GM18505 (cell line): ENCODE measurements at regions not wholly inside any gene's neighbourhood (a gene's known extent, or its start where the extent isn't known, plus 50 kb on each side); places are given as distances from the start of the nearest gene placed in this dataset.

Experiments used
- ATAC-seq: cut with Tn5 transposase; IDR thresholded peaks from one replicate; pipeline ENCODE4 v1.9.1; 2021; ENCODE audit not compliant: unreplicated experiment
- POLR2A ChIP-seq: IDR thresholded peaks from 4 replicates; pipeline ENCODE4 v1.6.1; 2011; ENCODE audit warnings: borderline replicate concordance; ENCODE audit not compliant: insufficient read depth, insufficient read length; ENCODE audit errors: extremely low read depth

DNA sequence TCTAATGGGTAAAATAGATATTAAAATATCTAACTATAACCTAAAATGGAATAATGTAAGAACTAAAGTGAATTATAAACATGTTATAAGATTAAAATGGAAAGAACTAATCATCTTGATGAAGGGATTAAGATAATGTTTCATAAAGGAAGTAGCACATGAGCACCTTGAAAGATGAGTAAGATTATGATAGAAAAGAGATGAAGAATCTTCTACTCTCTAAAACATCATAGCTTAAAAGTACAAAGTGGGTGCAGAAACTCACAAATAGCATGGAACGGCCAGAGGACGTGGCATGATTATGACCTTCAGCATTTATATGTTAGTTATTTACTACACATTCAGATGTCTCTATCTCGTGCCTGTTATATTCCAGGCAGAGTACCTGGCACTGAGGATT lies 76.2 kb upstream of the COL5A2 start:
- no peak for ATAC-seq
- no peak for TF ChIP-seq POLR2A

DNA sequence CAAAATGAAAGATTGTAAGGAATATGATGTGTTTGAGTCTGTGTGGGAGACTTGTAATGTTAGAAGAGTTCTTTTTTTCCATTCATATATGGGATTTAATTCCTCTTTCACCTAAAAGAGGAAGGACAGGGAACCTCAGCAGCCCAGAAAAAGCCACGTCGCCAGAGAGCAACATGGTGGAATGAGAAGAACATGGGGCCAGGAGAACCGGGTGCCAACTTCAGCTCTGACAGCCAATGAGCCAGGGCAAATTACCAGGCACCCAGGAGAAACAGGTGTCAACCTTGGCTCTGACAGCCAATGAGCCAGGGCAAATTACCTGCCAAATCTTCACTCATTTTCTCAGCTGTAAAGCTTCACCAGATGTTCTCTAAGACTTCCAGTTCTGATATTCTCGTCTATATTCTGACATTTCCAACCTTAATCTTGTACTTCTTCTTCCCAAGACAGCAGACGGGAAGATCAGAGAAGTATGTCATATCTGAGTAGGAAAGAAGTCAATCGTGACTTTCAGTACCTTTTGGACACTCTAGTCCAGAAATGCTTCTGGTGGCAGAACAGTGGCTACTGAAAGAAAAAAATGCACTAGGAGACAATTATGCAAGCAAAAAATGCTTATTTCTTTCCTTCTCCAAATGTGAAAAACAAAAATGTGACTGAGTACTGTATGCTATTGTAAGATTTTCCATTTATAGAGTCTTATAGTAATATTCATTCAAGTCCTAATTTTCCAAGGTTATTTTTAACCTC lies 79.2 kb upstream of the COL5A2 start:
- TF ChIP-seq POLR2A = no peak
- no peak for ATAC-seq

DNA sequence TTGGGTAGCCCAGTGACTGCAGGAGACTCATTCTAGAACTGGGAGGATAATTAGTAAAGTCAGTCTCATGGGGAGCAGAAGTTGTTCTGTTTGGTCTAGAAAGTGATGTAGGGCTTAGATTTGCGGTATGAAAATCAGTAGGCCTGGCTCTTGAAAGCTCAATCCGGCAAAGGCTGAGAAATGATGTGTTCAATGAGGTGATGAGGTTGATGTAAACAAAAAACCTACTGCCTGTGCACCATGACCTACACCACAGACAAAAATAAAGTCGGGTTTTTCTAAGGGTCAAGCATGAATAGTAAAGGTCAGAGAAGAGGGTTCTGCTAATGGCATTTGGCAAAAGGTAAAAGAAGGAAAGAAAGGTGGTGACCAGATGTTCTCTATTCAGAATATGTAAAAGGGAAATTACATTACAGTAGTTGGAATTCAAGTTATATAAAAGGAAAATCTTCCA lies 80.8 kb upstream of the COL5A2 start:
- no peak for TF ChIP-seq POLR2A
- no peak for ATAC-seq

DNA sequence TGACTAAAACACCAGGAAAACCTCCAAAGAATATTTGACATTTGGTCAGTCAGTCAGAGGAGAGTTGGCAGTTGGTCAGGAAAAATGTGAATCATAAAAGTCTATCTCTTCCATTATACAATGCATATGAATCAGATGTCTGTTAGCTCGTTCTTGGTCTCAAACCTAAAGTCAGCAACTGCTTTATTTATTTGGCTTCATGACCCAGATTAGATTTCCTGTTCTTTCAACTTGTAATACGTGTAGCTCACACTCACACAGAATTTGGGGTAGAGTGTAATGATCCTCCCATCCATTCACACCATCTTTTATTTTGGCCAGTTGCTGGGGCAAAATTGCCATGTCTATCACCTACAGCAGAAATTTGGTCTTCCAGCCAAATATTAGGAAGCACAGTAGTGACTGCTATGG lies 81.9 kb upstream of the COL5A2 start:
- no peak for TF ChIP-seq POLR2A
- ATAC-seq = no peak

DNA sequence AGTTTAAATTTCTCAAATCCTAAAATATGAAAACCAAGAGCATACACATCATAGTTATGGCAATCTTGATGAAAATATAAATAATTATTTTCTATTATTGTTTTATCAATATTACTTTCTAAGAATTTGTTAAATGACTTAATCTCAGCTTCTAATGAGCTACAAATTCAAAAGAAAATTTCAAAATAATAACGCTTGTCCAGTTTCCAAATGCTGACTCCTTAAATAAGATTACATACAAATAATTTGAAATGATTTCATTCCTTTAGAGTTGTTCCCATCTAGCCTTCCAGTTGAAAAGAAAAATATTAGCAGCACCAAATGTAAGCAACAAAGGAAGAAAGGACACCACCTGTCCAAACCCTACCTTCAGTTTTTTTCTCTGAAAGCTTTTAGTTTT lies 82.4 kb upstream of the COL5A2 start:
- no peak for TF ChIP-seq POLR2A
- no peak for ATAC-seq

DNA sequence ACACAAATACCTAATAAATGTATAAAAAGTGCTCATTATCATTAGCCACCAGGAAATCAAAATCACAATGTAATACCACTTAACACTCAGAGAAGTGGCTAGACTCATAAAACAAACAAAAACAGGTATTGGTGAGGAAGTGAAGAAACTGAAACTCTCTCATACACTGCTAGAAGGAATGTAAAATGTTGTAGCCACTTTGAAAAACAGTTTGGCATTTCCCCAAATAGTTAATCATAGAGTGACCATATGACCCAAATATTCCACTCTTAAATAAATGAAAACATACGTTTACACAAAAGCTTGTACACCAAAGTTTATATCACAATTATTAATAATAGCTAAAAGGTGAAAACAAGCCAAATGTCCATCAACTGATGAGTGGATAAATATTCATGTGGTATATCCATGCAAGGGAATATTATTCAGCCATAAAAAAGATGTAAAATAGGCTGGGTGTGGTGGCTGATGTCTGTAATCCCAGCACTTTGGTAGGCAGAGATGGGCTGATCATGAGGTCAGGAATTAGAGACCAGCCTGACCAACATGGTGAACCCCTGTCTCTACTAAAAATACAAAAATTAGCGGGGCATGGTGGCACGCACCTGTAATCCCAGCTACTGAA lies 86.2 kb upstream of the COL5A2 start:
- no peak for ATAC-seq

DNA sequence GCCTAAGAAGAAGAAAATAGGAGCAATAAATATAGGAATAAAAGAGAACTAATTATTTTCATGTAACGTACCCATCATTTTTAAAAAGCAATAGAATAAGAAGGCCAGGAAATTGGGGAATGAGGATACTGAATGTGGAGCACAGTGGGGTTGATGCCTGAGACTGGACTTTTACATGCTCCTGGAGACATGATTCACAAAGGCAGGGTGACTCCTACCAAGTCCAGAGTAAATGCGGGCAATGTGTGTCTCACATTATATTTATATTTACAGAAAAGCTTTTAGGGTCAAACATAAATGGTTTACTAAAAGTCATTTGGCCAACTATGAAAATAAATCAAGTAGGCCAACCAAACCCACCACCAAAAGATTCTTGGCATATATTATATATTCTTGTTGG lies 87.9 kb upstream of the COL5A2 start:
- no peak for ATAC-seq

More for the DNA sequence above, 86.2 kb upstream of the COL5A2 start:
- no peak for TF ChIP-seq POLR2A

DNA sequence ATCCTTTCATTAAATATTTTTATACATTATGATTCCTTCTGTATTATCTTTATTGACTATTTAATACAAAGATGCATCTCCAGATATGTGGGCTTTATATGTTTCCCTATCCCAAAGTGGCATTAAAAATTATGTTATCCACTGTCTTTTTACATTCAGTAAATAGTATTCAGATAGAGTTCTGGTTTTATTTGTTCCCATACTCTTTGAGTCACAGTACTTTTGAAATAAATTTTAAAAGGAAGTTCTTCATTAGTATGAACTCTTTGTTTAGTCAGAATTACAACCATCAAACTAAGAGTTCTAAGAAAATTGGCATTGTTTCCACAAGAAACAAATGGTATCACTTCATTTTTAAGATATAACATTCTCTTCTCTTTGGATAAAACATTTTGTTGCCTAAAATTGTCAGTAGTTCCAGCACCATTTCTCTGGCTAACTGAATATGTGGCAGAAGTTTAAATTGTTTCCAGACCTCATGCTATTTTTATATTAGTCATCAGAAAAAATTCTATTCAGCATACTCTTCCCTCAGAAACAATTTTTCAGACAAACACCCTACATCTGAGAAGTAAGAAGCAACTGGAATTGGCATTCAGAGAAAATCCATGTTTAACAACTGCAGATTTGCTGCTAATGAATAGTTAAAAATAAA lies 88.5 kb upstream of the COL5A2 start:
- ATAC-seq = no peak

More for the DNA sequence above, 87.9 kb upstream of the COL5A2 start:
- no peak for TF ChIP-seq POLR2A

DNA sequence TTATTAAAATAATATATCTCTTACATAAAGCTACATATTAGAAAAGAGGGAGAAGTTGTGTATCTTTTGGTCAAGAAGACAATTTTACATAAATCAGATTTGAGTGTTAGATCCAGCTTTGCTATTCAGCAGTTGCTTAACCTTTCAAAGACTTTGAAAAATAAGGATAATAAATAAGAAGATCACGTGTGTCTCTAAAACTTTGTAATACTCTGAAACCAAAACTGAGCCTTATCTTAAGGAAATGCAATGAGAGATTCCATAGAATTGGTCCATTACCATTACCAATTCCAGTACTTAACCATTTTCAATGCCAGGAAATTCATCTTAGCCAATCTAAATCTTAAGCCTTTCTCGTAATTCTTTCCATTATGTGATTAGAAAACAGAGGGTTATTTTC lies 89.2 kb upstream of the COL5A2 start:
- TF ChIP-seq POLR2A = no peak
- no peak for ATAC-seq

More for the DNA sequence above, 88.5 kb upstream of the COL5A2 start:
- TF ChIP-seq POLR2A = no peak

DNA sequence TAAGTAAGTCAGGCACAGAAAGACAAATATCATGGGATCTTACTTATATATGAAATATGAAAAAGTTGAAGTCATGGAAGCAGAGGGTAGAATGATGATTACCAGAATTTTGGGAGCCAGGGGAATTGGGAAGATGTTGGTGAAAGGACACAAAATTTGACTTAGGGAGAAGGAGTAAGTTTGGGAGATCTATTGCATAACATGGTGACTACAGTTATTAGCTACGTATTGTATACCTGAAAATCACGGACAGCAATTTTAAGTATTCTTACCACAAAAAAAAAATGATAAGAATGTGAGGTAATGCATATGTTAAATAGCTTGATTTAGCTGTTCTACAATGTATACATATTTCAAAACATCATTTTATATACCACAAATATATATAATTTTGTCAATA lies 94.2 kb upstream of the COL5A2 start:
- TF ChIP-seq POLR2A = no peak
- ATAC-seq = no peak

DNA sequence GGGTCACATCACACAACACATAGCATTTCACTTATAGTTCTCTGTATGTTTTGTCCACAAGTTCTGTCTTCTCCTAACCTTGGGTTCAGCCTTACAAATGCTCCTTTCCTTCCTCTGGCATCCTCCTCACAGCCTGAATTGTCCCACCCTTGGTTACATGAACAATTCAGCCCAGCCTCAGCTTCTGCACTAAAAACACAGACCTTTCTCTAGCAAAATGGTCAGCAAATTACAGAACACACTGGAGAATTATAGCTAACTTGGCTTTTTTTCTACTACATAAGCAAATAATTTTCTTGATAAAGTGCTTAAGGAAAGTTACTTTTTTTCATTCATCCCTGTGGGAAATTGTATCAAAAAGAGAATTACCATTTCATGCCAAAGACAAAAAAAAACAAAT lies 94.8 kb upstream of the COL5A2 start:
- no peak for ATAC-seq
- TF ChIP-seq POLR2A = no peak

DNA sequence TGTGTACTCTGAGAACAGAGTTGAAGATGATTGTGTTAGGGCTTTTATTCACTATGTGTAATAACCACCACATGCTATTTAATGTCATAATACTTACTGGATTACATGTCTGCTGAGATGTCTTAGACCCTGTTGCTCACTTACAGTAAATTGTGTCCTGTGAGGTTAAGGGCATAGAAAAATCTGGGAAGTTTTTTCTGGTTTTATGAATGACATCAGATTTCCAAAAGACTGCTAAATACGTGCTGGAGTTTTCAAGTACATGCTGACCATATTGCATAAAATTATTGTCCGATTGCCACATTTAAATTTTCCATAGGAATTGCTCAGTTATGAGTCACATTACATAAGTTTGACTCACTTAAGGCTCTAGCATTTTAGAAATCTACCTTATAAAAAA lies 96.7 kb upstream of the COL5A2 start:
- TF ChIP-seq POLR2A = no peak

DNA sequence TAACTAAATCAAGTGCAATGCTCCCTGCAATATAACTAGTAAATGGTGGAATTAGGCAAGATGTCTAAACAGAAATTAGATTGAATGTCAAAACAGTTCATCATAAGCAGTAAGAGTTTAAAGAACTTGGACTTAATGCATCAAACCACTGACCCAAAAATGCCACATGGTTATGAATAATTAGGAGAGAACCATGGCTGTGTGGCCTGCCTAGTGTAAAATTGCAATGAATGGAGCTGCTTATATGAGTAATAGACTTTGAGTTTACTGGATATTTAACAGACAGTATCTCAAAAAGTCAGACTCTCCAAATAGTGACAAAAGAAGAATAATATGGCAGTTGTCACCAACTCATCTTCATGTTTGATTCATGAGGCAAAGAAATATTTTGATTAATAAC lies 101.6 kb upstream of the COL5A2 start:
- TF ChIP-seq POLR2A = no peak
- ATAC-seq = no peak

More for the DNA sequence above, 96.7 kb upstream of the COL5A2 start:
- ATAC-seq = no peak

DNA sequence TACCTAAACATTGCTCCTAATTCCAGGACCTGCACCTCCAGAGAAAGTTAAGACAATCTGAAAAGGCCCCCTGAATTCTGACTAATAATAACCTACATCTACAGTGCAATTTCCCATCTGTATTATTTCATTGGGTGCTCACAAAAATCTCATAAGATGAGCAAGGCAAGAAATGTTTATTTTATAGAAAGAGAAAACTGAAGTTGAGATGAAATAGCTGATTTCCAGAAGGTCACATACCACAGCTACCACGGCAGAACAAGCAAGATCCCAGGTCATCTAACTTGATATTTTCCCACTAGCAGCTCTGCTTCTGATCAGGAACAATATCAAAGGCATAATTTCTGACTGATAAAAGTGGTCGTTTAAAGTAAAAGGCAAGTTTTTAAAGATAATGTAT lies 105.8 kb upstream of the COL5A2 start:
- ATAC-seq = no peak
- TF ChIP-seq POLR2A = no peak
